ENCODE measurements at regions not wholly inside any gene's neighbourhood (a gene's known extent, or its start where the extent isn't known, plus 50 kb on each side); places are given as distances from the start of the nearest gene placed in this dataset.

DNA sequence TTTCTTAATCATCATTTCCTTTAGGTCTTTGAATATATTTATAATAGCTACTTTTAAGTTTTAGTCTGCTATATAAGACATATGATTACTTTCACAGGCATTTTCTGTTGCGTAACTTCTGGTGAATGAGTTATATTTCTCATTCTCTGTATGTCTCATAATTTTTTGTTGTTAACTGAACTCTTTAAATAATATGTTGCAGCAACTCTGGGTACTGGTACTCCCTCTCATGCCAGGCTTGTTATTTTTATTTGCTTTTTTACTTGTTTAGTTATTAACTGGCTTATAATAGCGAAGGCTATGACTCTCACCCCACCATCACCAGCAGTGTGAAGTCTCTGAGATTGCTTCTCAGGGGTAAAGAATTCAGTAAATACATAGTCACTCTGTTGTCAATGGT is 524.2 kb upstream of the CHORDC1 start:
- Histone ChIP-seq H3K4me2 (ENCODE audit: low read length) (no peak overlapping the region), H3K4me3 (ENCODE audit: low read length) (no peak overlapping the region), H3K27me3 (ENCODE audit: low read depth, low read length) (no peaks in the 10 kb centered on the region), H4K20me1 (ENCODE audit: insufficient read depth, low read length) (no peaks in the 10 kb centered on the region), H2AFZ (ENCODE audit: low read depth, low read length) (no peak overlapping the region), H3K79me2 (ENCODE audit: low read length) (no peaks in the 10 kb centered on the region), H3K27ac (ENCODE audit: low read length) (no peak overlapping the region), H3K4me1 (ENCODE audit: low read length) (no peaks in the 10 kb centered on the region), H3K9me3 (ENCODE audit: insufficient read depth, low read length) (peaks cover 23% of the 10 kb centered on the region), H3K9ac (ENCODE audit: low read length) (no peak overlapping the region), H3K36me3 (replicated peaks; ENCODE audit: low read depth, low read length) (peaks cover 9% of the 10 kb centered on the region)
- TF ChIP-seq, protein P1, sequence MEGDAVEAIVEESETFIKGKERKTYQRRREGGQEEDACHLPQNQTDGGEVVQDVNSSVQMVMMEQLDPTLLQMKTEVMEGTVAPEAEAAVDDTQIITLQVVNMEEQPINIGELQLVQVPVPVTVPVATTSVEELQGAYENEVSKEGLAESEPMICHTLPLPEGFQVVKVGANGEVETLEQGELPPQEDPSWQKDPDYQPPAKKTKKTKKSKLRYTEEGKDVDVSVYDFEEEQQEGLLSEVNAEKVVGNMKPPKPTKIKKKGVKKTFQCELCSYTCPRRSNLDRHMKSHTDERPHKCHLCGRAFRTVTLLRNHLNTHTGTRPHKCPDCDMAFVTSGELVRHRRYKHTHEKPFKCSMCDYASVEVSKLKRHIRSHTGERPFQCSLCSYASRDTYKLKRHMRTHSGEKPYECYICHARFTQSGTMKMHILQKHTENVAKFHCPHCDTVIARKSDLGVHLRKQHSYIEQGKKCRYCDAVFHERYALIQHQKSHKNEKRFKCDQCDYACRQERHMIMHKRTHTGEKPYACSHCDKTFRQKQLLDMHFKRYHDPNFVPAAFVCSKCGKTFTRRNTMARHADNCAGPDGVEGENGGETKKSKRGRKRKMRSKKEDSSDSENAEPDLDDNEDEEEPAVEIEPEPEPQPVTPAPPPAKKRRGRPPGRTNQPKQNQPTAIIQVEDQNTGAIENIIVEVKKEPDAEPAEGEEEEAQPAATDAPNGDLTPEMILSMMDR (IDR thresholded peaks at IDR 0.05; ENCODE audit: low read depth, low read length) = no peak
- no peak for TF ChIP-seq EZH2phosphoT487 (IDR thresholded peaks at IDR 0.05; ENCODE audit: low read depth)

DNA sequence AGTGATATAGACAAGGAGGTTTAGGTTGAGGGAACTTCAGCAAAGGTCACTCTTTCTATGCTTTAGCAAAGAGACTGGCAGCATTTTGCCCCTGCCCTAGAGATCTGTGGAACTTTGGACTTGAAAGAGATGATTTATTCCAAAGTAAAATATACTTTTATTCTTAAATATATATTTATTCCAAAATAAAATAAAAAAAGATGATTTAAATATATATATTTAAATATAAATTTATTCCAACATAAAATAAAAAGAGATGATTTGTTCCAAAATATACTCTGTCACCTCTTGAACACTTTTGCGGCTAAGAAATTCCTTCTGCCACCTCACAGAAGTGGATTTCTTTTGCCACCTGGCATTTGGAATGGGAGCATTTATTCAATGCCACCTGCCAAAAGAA is 521.3 kb upstream of the CHORDC1 start:
- H3K4me3 ChIP-seq (ENCODE audit: low read length) = no peak overlapping the region

DNA sequence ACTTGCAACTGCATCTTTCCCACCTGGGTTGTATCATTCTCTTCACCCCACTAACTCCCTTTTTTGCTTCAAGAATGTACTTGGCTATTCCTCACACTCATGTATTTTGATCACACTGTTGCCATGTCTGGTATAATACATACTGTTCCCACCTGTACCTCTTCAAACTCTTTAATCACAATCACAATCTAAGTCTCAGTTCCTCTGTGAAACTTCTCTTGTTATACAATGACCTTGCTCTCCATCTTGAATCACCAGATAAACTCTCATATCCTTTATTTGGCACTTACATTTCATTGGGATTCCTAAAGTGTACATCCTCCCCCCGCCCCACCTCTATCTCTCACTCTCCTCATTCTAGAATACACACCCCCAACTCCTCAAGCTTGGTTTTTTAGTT is 516.0 kb upstream of the CHORDC1 start:
- H3K4me2 ChIP-seq (ENCODE audit: low read length) = no peak overlapping the region; the same call in 1 of the 2 replicates
- no peaks in the 10 kb centered on the region for H4K20me1 ChIP-seq (ENCODE audit: insufficient read depth, low read length)
- H3K27ac ChIP-seq (ENCODE audit: low read length) = no peak overlapping the region
- H3K4me3 ChIP-seq (ENCODE audit: low read length) = no peak overlapping the region
- H3K9ac ChIP-seq (ENCODE audit: low read length) = no peak overlapping the region
- no peaks in the 10 kb centered on the region for H3K27me3 ChIP-seq (ENCODE audit: low read depth, low read length)
- H2AFZ ChIP-seq (ENCODE audit: low read depth, low read length) = no peak overlapping the region
- peaks cover 18% of the 10 kb centered on the region for H3K4me1 ChIP-seq (ENCODE audit: low read length)
- H3K9me3 ChIP-seq (ENCODE audit: insufficient read depth, low read length) = peaks cover 2% of the 10 kb centered on the region; the same call in 1 of the 2 replicates
- peaks cover 4% of the 10 kb centered on the region for H3K36me3 ChIP-seq (replicated peaks; ENCODE audit: low read depth, low read length)
- H3K79me2 ChIP-seq (ENCODE audit: low read length) = no peaks in the 10 kb centered on the region
- no peak for TF ChIP-seq EZH2phosphoT487 (IDR thresholded peaks at IDR 0.05; ENCODE audit: low read depth)
- TF ChIP-seq, protein P1 (IDR thresholded peaks at IDR 0.05; ENCODE audit: low read depth, low read length) = no peak

More for the DNA sequence above, 521.3 kb upstream of the CHORDC1 start:
- Histone ChIP-seq H2AFZ (ENCODE audit: low read depth, low read length) (no peak overlapping the region), H3K9me3 (ENCODE audit: insufficient read depth, low read length) (peaks cover 23% of the 10 kb centered on the region), H3K36me3 (replicated peaks; ENCODE audit: low read depth, low read length) (peaks cover 9% of the 10 kb centered on the region), H3K27ac (ENCODE audit: low read length) (no peak overlapping the region), H3K9ac (ENCODE audit: low read length) (no peak overlapping the region), H4K20me1 (ENCODE audit: insufficient read depth, low read length) (no peaks in the 10 kb centered on the region), H3K4me1 (ENCODE audit: low read length) (peaks cover 1% of the 10 kb centered on the region), H3K4me2 (ENCODE audit: low read length) (no peak overlapping the region), H3K79me2 (ENCODE audit: low read length) (no peaks in the 10 kb centered on the region), H3K27me3 (ENCODE audit: low read depth, low read length) (no peaks in the 10 kb centered on the region)
- TF ChIP-seq EZH2phosphoT487 (IDR thresholded peaks at IDR 0.05; ENCODE audit: low read depth) = no peak
- TF ChIP-seq, protein P1 (IDR thresholded peaks at IDR 0.05; ENCODE audit: low read depth, low read length) = no peak

DNA sequence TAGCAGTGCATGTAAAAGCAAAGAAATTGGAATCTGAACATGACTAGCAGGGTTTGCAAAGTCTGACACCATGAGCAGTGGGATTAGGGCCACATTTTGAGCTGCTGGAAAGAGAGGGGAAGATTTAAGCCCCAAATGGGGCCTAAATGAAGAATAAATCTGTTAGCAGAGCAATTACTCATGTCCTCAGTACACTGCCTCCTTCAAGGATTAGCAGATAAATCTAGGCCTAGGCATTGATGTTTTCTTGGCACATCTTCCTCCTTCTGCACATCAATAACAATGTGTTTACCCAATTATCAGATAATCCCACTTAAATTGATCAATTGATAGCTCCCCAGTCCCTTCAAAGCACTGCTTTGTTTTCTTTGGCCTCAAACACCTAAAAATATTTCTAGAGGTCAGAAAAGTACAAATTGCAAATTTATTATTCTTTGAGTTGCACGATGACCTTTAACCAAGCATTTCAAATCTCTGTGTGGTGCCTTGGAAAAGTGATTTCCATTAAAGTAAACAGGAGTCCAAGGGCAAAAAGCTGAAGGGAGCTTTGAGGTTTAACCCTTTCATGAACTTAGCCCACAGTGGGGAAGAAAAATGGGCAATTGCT is 514.7 kb upstream of the CHORDC1 start:
- no peaks in the 10 kb centered on the region for H4K20me1 ChIP-seq (ENCODE audit: insufficient read depth, low read length)
- H2AFZ ChIP-seq (ENCODE audit: low read depth, low read length) = no peak overlapping the region
- H3K4me1 ChIP-seq (ENCODE audit: low read length) = peaks cover 18% of the 10 kb centered on the region
- no peak for TF ChIP-seq EZH2phosphoT487 (IDR thresholded peaks at IDR 0.05; ENCODE audit: low read depth)
- TF ChIP-seq, protein P1 (IDR thresholded peaks at IDR 0.05; ENCODE audit: low read depth, low read length) = no peak
- H3K4me3 ChIP-seq (ENCODE audit: low read length) = no peak overlapping the region
- no peak overlapping the region for H3K9ac ChIP-seq (ENCODE audit: low read length)
- H3K4me2 ChIP-seq (ENCODE audit: low read length) = no peak overlapping the region
- H3K36me3 ChIP-seq (replicated peaks; ENCODE audit: low read depth, low read length) = peaks cover 4% of the 10 kb centered on the region
- H3K27ac ChIP-seq (ENCODE audit: low read length) = no peak overlapping the region
- H3K27me3 ChIP-seq (ENCODE audit: low read depth, low read length) = no peaks in the 10 kb centered on the region
- no peaks in the 10 kb centered on the region for H3K79me2 ChIP-seq (ENCODE audit: low read length)
- H3K9me3 ChIP-seq (ENCODE audit: insufficient read depth, low read length) = no peaks in the 10 kb centered on the region; the same call in 1 of the 2 replicates
